VCaP (cell line): ENCODE measurements at regions not wholly inside any gene's neighbourhood (a gene's known extent, or its start where the extent isn't known, plus 50 kb on each side); places are given as distances from the start of the nearest gene placed in this dataset.

Experiments used
- H3K27ac ChIP-seq: fragments of 450-650 bp; 2 replicates; pipeline ENCODE4 v1.5.1; 2017
- TF ChIP-seq, protein P1 (sequence below): fragments of 450-650 bp; conservative IDR thresholded peaks from 2 replicates; pipeline ENCODE4 v1.5.1; 2017; ENCODE audit warnings: mild to moderate bottlenecking, moderate library complexity

DNA sequence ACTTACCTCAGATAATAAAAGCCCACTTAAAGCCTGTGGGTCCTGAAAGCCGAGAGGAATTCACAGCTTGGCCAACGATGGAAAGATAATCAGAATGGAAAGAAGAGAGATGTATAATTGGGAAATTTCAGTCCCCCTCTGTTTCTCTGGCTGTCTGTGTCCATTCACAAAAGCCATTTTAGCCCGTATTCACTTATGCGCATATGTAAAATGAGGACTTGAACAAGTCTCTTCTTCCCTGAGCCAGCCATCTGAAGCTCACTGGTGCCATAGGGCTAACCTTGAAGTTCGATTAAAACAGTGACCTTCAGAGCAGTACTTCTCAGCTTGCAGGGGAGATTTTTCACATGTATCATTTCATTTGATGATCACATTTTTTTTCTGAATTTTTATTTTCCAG lies 527.2 kb downstream of the GRIN2A start:
- no peak overlapping the region for H3K27ac ChIP-seq
- TF ChIP-seq, protein P1, sequence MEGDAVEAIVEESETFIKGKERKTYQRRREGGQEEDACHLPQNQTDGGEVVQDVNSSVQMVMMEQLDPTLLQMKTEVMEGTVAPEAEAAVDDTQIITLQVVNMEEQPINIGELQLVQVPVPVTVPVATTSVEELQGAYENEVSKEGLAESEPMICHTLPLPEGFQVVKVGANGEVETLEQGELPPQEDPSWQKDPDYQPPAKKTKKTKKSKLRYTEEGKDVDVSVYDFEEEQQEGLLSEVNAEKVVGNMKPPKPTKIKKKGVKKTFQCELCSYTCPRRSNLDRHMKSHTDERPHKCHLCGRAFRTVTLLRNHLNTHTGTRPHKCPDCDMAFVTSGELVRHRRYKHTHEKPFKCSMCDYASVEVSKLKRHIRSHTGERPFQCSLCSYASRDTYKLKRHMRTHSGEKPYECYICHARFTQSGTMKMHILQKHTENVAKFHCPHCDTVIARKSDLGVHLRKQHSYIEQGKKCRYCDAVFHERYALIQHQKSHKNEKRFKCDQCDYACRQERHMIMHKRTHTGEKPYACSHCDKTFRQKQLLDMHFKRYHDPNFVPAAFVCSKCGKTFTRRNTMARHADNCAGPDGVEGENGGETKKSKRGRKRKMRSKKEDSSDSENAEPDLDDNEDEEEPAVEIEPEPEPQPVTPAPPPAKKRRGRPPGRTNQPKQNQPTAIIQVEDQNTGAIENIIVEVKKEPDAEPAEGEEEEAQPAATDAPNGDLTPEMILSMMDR, result no peak

DNA sequence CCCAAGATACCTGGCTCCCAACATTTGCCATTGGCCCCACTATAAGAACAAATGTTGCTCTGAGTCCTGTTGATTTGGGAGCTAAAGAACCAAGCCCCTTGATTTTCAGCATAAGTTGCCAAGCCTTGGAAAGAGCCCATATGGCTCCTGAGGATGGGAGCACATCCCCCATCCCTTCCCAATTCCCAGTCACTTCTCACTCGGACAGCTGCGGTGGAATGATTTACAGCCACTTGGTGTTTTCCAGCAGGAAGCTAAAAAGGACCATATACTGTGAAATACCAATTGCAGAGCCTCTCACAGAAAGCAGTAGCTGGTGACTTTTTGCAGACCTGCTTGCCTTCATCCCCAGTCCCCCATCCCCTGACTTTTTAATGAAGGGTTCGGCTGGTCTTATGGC lies 524.6 kb downstream of the GRIN2A start:
- TF ChIP-seq, protein P1, result no peak
- H3K27ac ChIP-seq, result no peak overlapping the region

DNA sequence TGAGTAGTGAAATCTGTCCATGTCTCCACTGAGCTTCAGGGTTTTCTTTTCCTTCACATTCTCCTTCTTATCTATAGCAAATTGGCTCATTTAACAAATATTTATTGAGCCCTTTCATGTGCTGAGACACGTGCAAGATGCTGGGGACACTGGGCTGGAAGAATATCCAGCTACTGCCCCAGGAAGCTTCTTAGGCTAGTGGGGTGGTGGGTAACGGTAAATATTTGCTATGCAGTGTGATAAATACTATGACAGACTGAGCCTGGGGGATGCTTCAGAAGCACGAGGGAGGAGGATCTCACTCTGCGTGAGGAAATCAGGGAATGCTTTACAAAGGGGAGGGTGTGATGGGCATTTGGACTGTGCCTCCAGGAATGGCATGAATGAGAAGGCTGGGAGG lies 524.1 kb downstream of the GRIN2A start:
- TF ChIP-seq, protein P1, result no peak
- no peak overlapping the region for H3K27ac ChIP-seq

DNA sequence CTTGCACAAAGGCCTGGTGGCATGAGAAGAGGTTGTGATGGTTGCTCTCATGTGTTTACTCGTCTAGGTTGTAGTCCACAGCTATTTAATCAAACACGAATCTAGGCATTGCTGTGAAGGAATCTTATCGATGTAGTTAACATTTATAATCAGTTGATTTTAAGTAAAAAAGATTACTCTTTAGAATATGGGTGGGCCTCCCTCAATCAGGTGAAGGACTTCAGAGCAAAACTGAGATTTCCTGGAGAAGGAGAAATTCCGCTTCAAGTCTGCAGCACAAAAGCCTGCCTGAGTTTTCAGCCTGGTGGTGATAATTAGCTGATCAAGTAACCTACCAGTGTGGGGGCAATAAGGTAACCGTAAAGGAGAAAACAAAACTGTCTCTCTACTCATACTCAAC lies 523.6 kb downstream of the GRIN2A start:
- TF ChIP-seq, protein P1, result no peak
- H3K27ac ChIP-seq, result no peak overlapping the region

DNA sequence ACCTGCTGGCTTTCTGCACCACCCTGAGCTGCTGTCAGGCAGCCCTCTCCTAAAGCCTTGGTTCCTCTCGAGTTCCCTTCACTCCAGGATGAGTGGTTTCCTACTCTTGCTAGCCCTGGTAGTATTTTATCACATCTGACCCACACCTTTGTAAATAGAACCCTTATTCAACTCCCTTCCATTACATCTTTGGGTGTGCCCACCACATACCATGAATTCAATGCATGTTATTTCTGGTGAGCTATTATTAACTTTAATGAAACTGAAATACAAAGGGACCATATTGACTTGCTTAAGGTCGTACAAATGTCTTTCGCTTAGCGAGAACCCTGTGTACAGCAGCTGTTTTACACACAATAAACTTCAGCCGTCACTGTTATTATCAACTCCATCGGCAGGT lies 521.3 kb downstream of the GRIN2A start:
- no peak overlapping the region for H3K27ac ChIP-seq
- TF ChIP-seq, protein P1, result no peak

DNA sequence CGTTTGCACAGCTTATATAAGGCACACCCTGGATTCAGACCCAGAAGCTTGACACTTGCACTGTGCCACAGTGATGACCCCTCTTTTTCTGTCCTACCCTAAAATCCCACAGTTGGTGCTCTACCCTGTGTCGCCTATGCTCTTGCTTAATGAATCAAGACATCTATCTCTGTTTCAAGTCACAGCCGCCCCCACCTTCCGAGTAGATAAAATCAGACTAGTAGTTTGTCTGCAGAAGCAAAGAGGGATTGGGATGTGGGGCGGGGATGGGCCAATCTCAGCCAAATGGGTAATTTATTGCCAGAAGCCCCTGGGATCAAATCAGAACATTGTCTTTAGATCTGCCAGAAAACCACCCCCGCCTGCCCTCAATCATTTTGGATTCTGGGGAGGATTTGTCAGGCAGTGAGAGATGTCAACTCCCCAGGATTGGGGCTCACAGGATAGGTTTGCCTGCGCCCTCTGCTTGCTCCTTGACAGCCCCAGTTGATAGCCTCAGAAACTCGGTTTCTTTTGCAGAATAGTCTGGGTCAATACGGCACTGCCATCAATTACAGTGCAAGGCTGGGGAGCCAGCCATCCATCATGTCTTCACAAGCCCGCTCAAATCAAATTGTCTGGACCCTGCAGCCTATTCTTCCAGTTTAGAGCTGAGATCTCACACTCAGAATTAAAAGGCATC lies 520.8 kb downstream of the GRIN2A start:
- H3K27ac ChIP-seq, result no peak overlapping the region
- TF ChIP-seq, protein P1, result no peak

DNA sequence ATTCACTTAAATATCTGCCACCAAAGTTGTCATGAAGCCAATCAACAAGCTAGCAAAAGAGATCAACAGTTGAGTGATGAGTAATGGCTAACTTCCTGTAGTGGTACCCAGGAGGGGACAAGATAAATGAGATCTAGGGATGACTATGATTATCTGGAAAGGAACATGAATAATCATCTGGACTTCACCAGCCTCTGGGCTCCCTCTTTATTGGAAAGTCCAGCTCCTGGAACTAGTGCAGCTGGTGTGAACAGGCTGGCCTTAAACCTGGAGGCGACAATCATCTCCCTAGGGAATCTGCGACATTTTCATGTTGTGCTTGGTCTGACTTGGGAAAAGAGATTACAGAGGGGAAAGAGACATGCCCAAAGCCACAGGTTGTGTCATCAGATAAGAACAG lies 518.6 kb downstream of the GRIN2A start:
- no peak overlapping the region for H3K27ac ChIP-seq
- TF ChIP-seq, protein P1, result no peak
